Transverse colon (tissue), 4 donors: ENCODE measurements at regions not wholly inside any gene's neighbourhood (a gene's known extent, or its start where the extent isn't known, plus 50 kb on each side); places are given as distances from the start of the nearest gene placed in this dataset.
"Not testable (repeated sequence)": the region's sequence is repeated elsewhere in the genome, so short reads cannot be mapped to it uniquely, and the experiment has no call there.

Source experiments
- DNase-seq: peaks from one replicate; pipeline ENCODE4 v3.0.0-alpha.2; 2019
- H3K27ac ChIP-seq, 4 donors: fragments of 200-600 bp; sonication (generic); 2 replicates each; pipeline ENCODE4 v1.5.1; 2016 to 2018; ENCODE audit warnings: inconsistent platforms in 4 of 4
- H3K27me3 ChIP-seq: fragments of 200-600 bp; sonication (generic); 2 replicates; pipeline ENCODE4 v1.5.1; 2017; ENCODE audit warnings: inconsistent platforms
- H3K36me3 ChIP-seq, 4 donors: fragments of 200-600 bp; sonication (generic); 2 replicates each; pipeline ENCODE4 v1.5.1; 2017 to 2019; ENCODE audit warnings: inconsistent platforms in 4 of 4
- H3K4me1 ChIP-seq, 4 donors: fragments of 200-600 bp; sonication (generic); 2 replicates each; pipeline ENCODE4 v1.5.1; 2017 to 2020; ENCODE audit warnings: inconsistent platforms in 4 of 4
- H3K4me3 ChIP-seq, 4 donors: fragments of 200-600 bp; sonication (generic); 1 replicate in 1 of 4; 2 replicates in 3 of 4; pipeline versions ENCODE4 v1.5.1 to v1.6.1; 2017 to 2019; ENCODE audit warnings: inconsistent platforms in 4 of 4
- H3K9me3 ChIP-seq, 2 donors: fragments of 200-600 bp; sonication (generic); 2 replicates each; pipeline ENCODE4 v1.5.1; 2017 to 2019; ENCODE audit warnings: inconsistent platforms in 2 of 2
- CTCF ChIP-seq, 5 experiments: fragments of 200-600 bp in 3 of 5; fragments of 450-650 bp in 2 of 5; sonication (generic) in 3 of 5; IDR thresholded peaks; 1 replicate in 2 of 5; 2 replicates in 3 of 5; pipeline ENCODE4 v1.5.1; 2016 to 2017; ENCODE audit warnings: antibody characterized with exemption in 5 of 5, inconsistent platforms in 3 of 5, mild to moderate bottlenecking in 2 of 5, moderate library complexity in 1 of 5
- EP300 ChIP-seq: sonication (generic); formaldehyde crosslinking; IDR thresholded peaks from one replicate; pipeline ENCODE4 v1.6.1; 2017; ENCODE audit warnings: antibody characterized with exemption, low read depth
- POLR2A ChIP-seq: fragments of 450-650 bp; IDR thresholded peaks from one replicate; pipeline ENCODE4 v1.6.1; 2016; ENCODE audit warnings: antibody characterized with exemption, mild to moderate bottlenecking, moderate library complexity
- POLR2AphosphoS5 ChIP-seq, 3 donors: sonication (generic); formaldehyde crosslinking; IDR thresholded peaks; one replicate each; pipeline ENCODE4 v1.6.1; 2016; ENCODE audit warnings: antibody characterized with exemption in 3 of 3
- WGBS, 2 donors: methylation state at CpG; one replicate each; pipeline ENCODE4 v1.1.5; 2018; ENCODE audit warnings: low coverage in 1 of 2; 5-methylcytosine and 5-hydroxymethylcytosine counted together
- in situ Hi-C, 4 donors: fragments of 200-750 bp; cut with MboI; loops; one replicate each; pipeline versions ENCODE4 v1.15.0 to v1.15.1; 2017; ENCODE audit warnings: low sequenced_read_pairs in 3 of 4, low pct_ligation_motif_present in 1 of 4, low pct_unique_long_range_greater_than_20kb in 1 of 4
- intact Hi-C: fragments of 100-400 bp; cut with DNase I; formaldehyde crosslinking; loops from one replicate; pipeline ENCODE4 v1.15.1; 2023; ENCODE audit warnings: low total_unique reads

- intact Hi-C loops: no loop called here
- TF ChIP-seq EP300: no peak
- TF ChIP-seq CTCF (IDR thresholded peaks at IDR 0.05): no peak
- TF ChIP-seq POLR2AphosphoS5 (IDR thresholded peaks at IDR 0.05): no peak
- no peak for TF ChIP-seq POLR2A
- no peak for DNase-seq
- in situ Hi-C loops: no loop called here
- 88 to 92% methylated on average over 5 of the region's 5 CpGs for WGBS, 2 donors
- Histone ChIP-seq H3K36me3 (no peaks in the 10 kb centered on the region), H3K27ac (no peak overlapping the region), H3K4me1 (no peaks in the 10 kb centered on the region), H3K4me3 (no peak overlapping the region), H3K9me3 (no peaks in the 10 kb centered on the region), H3K27me3 (peaks cover 15% of the 10 kb centered on the region)
Measured at GRCh38 chr15:62327406-62327805, 162.3 kb upstream of the C2CD4B start.

- H3K27me3 ChIP-seq, in situ Hi-C loops: not testable (repeated sequence)
Measured at GRCh38 chr15:62332472-62332871, 167.4 kb upstream of the C2CD4B start.

GRCh38 chr15:62334536-62334935, 169.5 kb upstream of the C2CD4B start:
- DNase-seq: no peak
- in situ Hi-C loops: no loop called here
- intact Hi-C loops: no loop called here
- Histone ChIP-seq H3K4me3 (no peak overlapping the region), H3K36me3 (no peaks in the 10 kb centered on the region), H3K9me3 (no peaks in the 10 kb centered on the region), H3K27me3 (no peaks in the 10 kb centered on the region), H3K27ac (no peak overlapping the region), H3K4me1 (no peaks in the 10 kb centered on the region)
- TF ChIP-seq CTCF (IDR thresholded peaks at IDR 0.05): no peak
- no peak for TF ChIP-seq EP300
- no peak for TF ChIP-seq POLR2A
- no peak for TF ChIP-seq POLR2AphosphoS5 (IDR thresholded peaks at IDR 0.05)

More at GRCh38 chr15:62332472-62332871, 167.4 kb upstream of the C2CD4B start:
- H3K9me3 ChIP-seq, intact Hi-C loops, H3K4me3 ChIP-seq, H3K27ac ChIP-seq, DNase-seq, H3K4me1 ChIP-seq, H3K36me3 ChIP-seq: not testable (repeated sequence)
- 100% methylated on average over 8 of the region's 29 CpGs; no CpG with 5 or more reads in 1 of the 2 donors for WGBS, 2 donors

GRCh38 chr15:62337934-62338333, 172.8 kb upstream of the C2CD4B start:
- TF ChIP-seq EP300: no peak
- TF ChIP-seq POLR2A: no peak
- TF ChIP-seq POLR2AphosphoS5 (IDR thresholded peaks at IDR 0.05): no peak
- no peak for TF ChIP-seq CTCF (IDR thresholded peaks at IDR 0.05)

GRCh38 chr15:62338497-62338896, 173.4 kb upstream of the C2CD4B start:
- TF ChIP-seq POLR2A (no peak), POLR2AphosphoS5 (IDR thresholded peaks at IDR 0.05) (no peak), EP300 (no peak), CTCF (IDR thresholded peaks at IDR 0.05) (no peak)

More at GRCh38 chr15:62337934-62338333, 172.8 kb upstream of the C2CD4B start:
- Histone ChIP-seq H3K4me3 (no peak overlapping the region), H3K27ac (no peak overlapping the region), H3K36me3 (no peaks in the 10 kb centered on the region), H3K27me3 (no peaks in the 10 kb centered on the region), H3K9me3 (no peaks in the 10 kb centered on the region), H3K4me1 (peaks cover 0 to 1% (median 0%) of the 10 kb centered on the region in 4 donors)
- in situ Hi-C loops: no loop called here
- no peak for DNase-seq
- WGBS, 2 donors: 78 to 90% methylated on average over 3 to 4 of the region's 4 CpGs
- intact Hi-C loops: no loop called here

More at GRCh38 chr15:62338497-62338896, 173.4 kb upstream of the C2CD4B start:
- Histone ChIP-seq H3K4me1 (peaks cover 0 to 4% (median 1%) of the 10 kb centered on the region in 4 donors), H3K27me3 (no peaks in the 10 kb centered on the region), H3K4me3 (no peak overlapping the region), H3K9me3 (no peaks in the 10 kb centered on the region), H3K27ac (no peak overlapping the region), H3K36me3 (no peaks in the 10 kb centered on the region)
- intact Hi-C loops (no loop called here), in situ Hi-C loops (no loop called here)
- 82% methylated on average over 1 of the region's 1 CpG; no CpG with 5 or more reads in 1 of the 2 donors for WGBS, 2 donors
- no peak for DNase-seq
